ENCODE measurements at regions not wholly inside any gene's neighbourhood (a gene's known extent, or its start where the extent isn't known, plus 50 kb on each side); places are given as distances from the start of the nearest gene placed in this dataset.
A peak's percentile ranks its signal among the peaks of the same experiment; 100 is the strongest.

- CTCF ChIA-PET = interaction anchor here (0.7 to 4.1 kb wide), 23 partner anchors 9 to 536 kb away, joined by 3 to 51 read pairs (median 3); partner anchors contain the start of gene ZMAT3
- DNase-seq (ENCODE audit: extremely low spot score) = no peak
- POLR2A ChIA-PET = no interaction called here
- no peak for TF ChIP-seq CTCF (IDR thresholded peaks at IDR 0.05; ENCODE audit: control extremely low read depth, extremely low read depth, low read depth, missing control alignments)
These were observed 104.5 kb downstream of the ZMAT3 start for GRCh38 chr3:178967177-178967532.

- ChIA-PET POLR2A (no interaction called here), CTCF (interaction anchor here (0.7 to 4.1 kb wide), 23 partner anchors 9 to 535 kb away, joined by 3 to 51 read pairs (median 3); partner anchors contain the start of gene ZMAT3)
- DNase-seq (ENCODE audit: extremely low spot score) = peak; percentile 11
- peak; percentile 43 for TF ChIP-seq CTCF (IDR thresholded peaks at IDR 0.05; ENCODE audit: control extremely low read depth, extremely low read depth, low read depth, missing control alignments)
These were observed 105.1 kb downstream of the ZMAT3 start for GRCh38 chr3:178966299-178967176.

GRCh38 chr3:178964551-178964950, 107.1 kb downstream of the ZMAT3 start:
- ChIA-PET POLR2A (no interaction called here), CTCF (interaction anchor here (1.7 to 2.3 kb wide), 2 partner anchors 528 to 530 kb away, joined by 6 read pairs; no protein-coding TSS in a partner anchor)
- no peak for DNase-seq (ENCODE audit: extremely low spot score)
- no peak for TF ChIP-seq CTCF (IDR thresholded peaks at IDR 0.05; ENCODE audit: control extremely low read depth, extremely low read depth, low read depth, missing control alignments)

GRCh38 chr3:178960918-178961317, 110.7 kb downstream of the ZMAT3 start:
- TF ChIP-seq CTCF (IDR thresholded peaks at IDR 0.05; ENCODE audit: control extremely low read depth, extremely low read depth, low read depth, missing control alignments) = no peak
- ChIA-PET POLR2A (no interaction called here), CTCF (interaction anchor here (0.8 kb wide), 1 partner anchor 536 kb away, joined by 3 read pairs; no protein-coding TSS in a partner anchor)
- DNase-seq (ENCODE audit: extremely low spot score) = no peak

DNA sequence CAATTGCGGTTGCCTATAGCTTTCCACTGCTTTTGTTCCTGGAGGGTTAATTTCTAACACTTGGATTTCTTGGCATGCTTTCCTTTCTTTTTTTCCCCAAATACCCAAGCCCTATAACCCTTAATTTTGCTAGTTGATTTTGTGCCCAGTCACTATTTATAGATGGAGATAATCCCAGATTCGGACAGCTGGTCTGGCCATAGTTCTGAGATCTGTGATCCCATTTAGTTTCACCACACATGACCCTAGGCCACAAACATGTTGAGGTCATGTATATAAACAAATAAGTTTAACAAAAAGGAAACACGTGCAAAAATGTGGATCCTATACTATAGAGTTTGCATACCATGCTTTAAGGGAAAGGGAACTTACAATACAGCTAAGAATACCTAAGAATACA, 111.4 kb downstream of the ZMAT3 start:
- CTCF ChIA-PET = interaction anchor here (0.8 to 1.0 kb wide), 2 partner anchors 9 to 535 kb away, joined by 3 read pairs; no protein-coding TSS in a partner anchor
- no peak for TF ChIP-seq CTCF (IDR thresholded peaks at IDR 0.05; ENCODE audit: control extremely low read depth, extremely low read depth, low read depth, missing control alignments)
- DNase-seq (ENCODE audit: extremely low spot score) = no peak
- POLR2A ChIA-PET = no interaction called here

DNA sequence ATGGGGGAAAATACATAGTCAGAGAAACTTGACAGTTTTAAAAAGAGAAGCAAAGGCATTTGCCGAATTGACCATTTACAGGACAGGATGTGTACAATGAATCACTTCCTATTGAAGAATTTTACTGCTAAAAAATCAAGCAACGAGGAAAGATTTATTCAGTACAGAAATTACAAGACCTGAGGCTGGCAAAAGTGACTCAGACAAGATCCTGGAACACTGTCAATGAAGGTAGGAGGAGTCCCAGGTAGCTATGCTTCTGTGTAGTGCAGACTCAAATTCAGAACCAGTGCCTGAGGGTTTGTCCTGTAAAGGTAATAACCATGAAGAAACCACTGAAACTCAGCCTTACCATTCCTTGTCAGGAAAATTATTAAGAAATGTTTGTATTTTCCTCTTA, 120.9 kb downstream of the ZMAT3 start:
- POLR2A ChIA-PET = no interaction called here
- no peak for DNase-seq (ENCODE audit: extremely low spot score)
- CTCF ChIA-PET = interaction anchor here (0.9 to 1.5 kb wide), 2 partner anchors 10 to 45 kb away, joined by 3 read pairs; no protein-coding TSS in a partner anchor
- TF ChIP-seq CTCF (IDR thresholded peaks at IDR 0.05; ENCODE audit: control extremely low read depth, extremely low read depth, low read depth, missing control alignments) = no peak

Measured in GM10248 (cell line).